ENCODE measurements at regions not wholly inside any gene's neighbourhood (a gene's known extent, or its start where the extent isn't known, plus 50 kb on each side); places are given as distances from the start of the nearest gene placed in this dataset.

DNA sequence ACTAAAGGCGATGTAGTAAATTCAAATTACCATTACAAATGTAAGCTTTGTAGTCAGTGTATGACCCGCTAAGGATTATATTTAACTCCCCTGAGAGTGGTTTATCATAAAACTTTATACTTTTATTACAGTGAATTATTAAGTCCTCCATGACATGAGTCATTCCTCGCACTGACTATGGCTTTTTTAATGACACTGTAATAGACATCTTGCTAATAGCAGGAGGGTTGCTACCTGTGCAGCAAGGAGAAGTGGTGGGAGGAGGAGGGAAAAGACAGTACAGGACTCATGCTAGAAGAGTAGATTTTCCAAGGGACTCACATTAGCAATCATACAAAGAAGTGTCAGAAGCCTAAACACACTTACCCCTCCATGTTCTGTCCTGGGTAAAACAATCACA lies 556.1 kb downstream of the BCL11A start:
- TF ChIP-seq, protein P1, sequence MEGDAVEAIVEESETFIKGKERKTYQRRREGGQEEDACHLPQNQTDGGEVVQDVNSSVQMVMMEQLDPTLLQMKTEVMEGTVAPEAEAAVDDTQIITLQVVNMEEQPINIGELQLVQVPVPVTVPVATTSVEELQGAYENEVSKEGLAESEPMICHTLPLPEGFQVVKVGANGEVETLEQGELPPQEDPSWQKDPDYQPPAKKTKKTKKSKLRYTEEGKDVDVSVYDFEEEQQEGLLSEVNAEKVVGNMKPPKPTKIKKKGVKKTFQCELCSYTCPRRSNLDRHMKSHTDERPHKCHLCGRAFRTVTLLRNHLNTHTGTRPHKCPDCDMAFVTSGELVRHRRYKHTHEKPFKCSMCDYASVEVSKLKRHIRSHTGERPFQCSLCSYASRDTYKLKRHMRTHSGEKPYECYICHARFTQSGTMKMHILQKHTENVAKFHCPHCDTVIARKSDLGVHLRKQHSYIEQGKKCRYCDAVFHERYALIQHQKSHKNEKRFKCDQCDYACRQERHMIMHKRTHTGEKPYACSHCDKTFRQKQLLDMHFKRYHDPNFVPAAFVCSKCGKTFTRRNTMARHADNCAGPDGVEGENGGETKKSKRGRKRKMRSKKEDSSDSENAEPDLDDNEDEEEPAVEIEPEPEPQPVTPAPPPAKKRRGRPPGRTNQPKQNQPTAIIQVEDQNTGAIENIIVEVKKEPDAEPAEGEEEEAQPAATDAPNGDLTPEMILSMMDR (IDR thresholded peaks at IDR 0.05; ENCODE audit: low read length), result no peak
- TF ChIP-seq EZH2 (IDR thresholded peaks at IDR 0.05; ENCODE audit: borderline replicate concordance, low read length), result no peak

All from OCI-LY1 (cell line).